ENCODE measurements at regions not wholly inside any gene's neighbourhood (a gene's known extent, or its start where the extent isn't known, plus 50 kb on each side); places are given as distances from the start of the nearest gene placed in this dataset.

GRCh38 chr14:50008562-50008961 is 107.8 kb downstream of the VCPKMT start:
- TF ChIP-seq, protein P1, sequence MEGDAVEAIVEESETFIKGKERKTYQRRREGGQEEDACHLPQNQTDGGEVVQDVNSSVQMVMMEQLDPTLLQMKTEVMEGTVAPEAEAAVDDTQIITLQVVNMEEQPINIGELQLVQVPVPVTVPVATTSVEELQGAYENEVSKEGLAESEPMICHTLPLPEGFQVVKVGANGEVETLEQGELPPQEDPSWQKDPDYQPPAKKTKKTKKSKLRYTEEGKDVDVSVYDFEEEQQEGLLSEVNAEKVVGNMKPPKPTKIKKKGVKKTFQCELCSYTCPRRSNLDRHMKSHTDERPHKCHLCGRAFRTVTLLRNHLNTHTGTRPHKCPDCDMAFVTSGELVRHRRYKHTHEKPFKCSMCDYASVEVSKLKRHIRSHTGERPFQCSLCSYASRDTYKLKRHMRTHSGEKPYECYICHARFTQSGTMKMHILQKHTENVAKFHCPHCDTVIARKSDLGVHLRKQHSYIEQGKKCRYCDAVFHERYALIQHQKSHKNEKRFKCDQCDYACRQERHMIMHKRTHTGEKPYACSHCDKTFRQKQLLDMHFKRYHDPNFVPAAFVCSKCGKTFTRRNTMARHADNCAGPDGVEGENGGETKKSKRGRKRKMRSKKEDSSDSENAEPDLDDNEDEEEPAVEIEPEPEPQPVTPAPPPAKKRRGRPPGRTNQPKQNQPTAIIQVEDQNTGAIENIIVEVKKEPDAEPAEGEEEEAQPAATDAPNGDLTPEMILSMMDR (IDR thresholded peaks at IDR 0.05; ENCODE audit: low read depth, low read length): no peak
- TF ChIP-seq EZH2phosphoT487 (IDR thresholded peaks at IDR 0.05; ENCODE audit: low read depth): no peak
